K562 (cell line): ENCODE measurements at regions not wholly inside any gene's neighbourhood (a gene's known extent, or its start where the extent isn't known, plus 50 kb on each side); places are given as distances from the start of the nearest gene placed in this dataset.

Experiments
- ATAC-seq: fragments of 200-7000 bp; cut with Tn5 transposase; 3 replicates; pipeline ENCODE4 v1.9.1; 2020; ENCODE audit warnings: moderate library complexity
- BruUV-seq: library from RNA; stranded (reverse); fragments of 400-500 nt; replicated peaks from 2 replicates; lab custom pipeline; 2021; lab: Mats Ljungman, UMichigan
- CTCF ChIA-PET: fragments of 300-600 bp; formaldehyde crosslinking; extraction: SDS; loops from one replicate; lab custom pipeline; 2021; ENCODE audit warnings: low intra/inter-chr PET ratio; lab: Yijun Ruan, JAX
- POLR2A ChIA-PET: fragments of 300-600, 350-650 bp; sonication (Branson Sonifier 250); formaldehyde crosslinking; extraction: SDS; loops from one replicate; lab custom pipeline; 2021; ENCODE audit warnings: antibody characterized with exemption, inconsistent platforms; lab: Yijun Ruan, JAX
- DNase-seq, 4 experiments: peaks; one replicate each; pipeline versions ENCODE4 v3.0.0 to v3.0.0-alpha.2; 2011 to 2018; ENCODE audit warnings: low spot score in 3 of 4, mixed read lengths in 3 of 4; ENCODE audit errors: extremely low read depth in 1 of 4
- FAIRE-seq: peaks from 2 replicates; lab custom pipeline; 2011; peaks lifted over from hg19 to GRCh38; lab: Jason Lieb, UNC
- H2AFZ ChIP-seq: 2 replicates; pipeline ENCODE4 v1.6.0; 2011; ENCODE audit warnings: low read depth, low read length, control low read depth, inconsistent platforms
- H3K27ac ChIP-seq: fragments of 200-600 bp; 3 replicates; pipeline ENCODE4 v1.8.0; 2011; ENCODE audit warnings: low read depth, mild to moderate bottlenecking, control low read depth, inconsistent platforms, low read length, moderate library complexity, mixed read lengths; ENCODE audit errors: extremely low read depth
- H3K27me3 ChIP-seq, 2 experiments: fragments of 300-600 bp in 1 of 2; 2 replicates in 1 of 2; 3 replicates in 1 of 2; pipeline versions ENCODE4 v1.6.0 to v1.8.0; 2011; ENCODE audit warnings: inconsistent platforms in 2 of 2, low read length in 2 of 2, mild to moderate bottlenecking in 1 of 2, mixed read lengths in 1 of 2, moderate library complexity in 1 of 2; ENCODE audit not compliant: control insufficient read depth in 2 of 2, insufficient read depth in 2 of 2
- H3K36me3 ChIP-seq: fragments of 300-600 bp; 3 replicates; pipeline ENCODE4 v1.8.0; 2011; ENCODE audit warnings: mild to moderate bottlenecking, low read length, inconsistent platforms; ENCODE audit not compliant: control insufficient read depth, insufficient read depth
- H3K4me1 ChIP-seq, 2 experiments: fragments of 200-600 bp in 1 of 2; replicated peaks in 1 of 2; 2 replicates in 1 of 2; 3 replicates in 1 of 2; pipeline versions ENCODE4 v1.5.1 to v1.8.0; 2011; ENCODE audit warnings: inconsistent platforms in 2 of 2, low read length in 2 of 2, mild to moderate bottlenecking in 1 of 2, mixed read lengths in 1 of 2, moderate library complexity in 1 of 2; ENCODE audit not compliant: control insufficient read depth in 2 of 2, insufficient read depth in 2 of 2
- H3K4me2 ChIP-seq: 2 replicates; pipeline ENCODE4 v1.6.1; 2011; ENCODE audit warnings: low read length, control low read depth, inconsistent platforms, mixed read lengths; ENCODE audit not compliant: insufficient read depth
- H3K4me3 ChIP-seq: fragments of 200-600 bp; sonication (generic), shearing (Covaris generic); 2 replicates; pipeline ENCODE4 v1.5.1; 2016; ENCODE audit warnings: control low read depth, inconsistent platforms
- H3K79me2 ChIP-seq: fragments of 200-600 bp; 3 replicates; pipeline ENCODE4 v1.8.0; 2011; ENCODE audit warnings: low read length, inconsistent platforms; ENCODE audit not compliant: control insufficient read depth, insufficient read depth
- H3K9ac ChIP-seq, 2 experiments: 2 replicates each; pipeline versions ENCODE4 v1.6.0 to v1.6.1; 2011; ENCODE audit warnings: low read depth in 2 of 2, low read length in 2 of 2, control low read depth in 1 of 2, inconsistent platforms in 1 of 2, mild to moderate bottlenecking in 1 of 2, mixed read lengths in 1 of 2; ENCODE audit not compliant: insufficient read depth in 1 of 2
- H3K9me1 ChIP-seq: one replicate; pipeline ENCODE4 v1.6.0; 2011; ENCODE audit warnings: inconsistent platforms, mild to moderate bottlenecking, low read length, moderate library complexity; ENCODE audit not compliant: control insufficient read depth, insufficient read depth
- H3K9me3 ChIP-seq: replicated peaks from 2 replicates; pipeline ENCODE4 v1.5.1; 2011; ENCODE audit warnings: low read depth, low read length, inconsistent platforms; ENCODE audit not compliant: control insufficient read depth, insufficient read depth
- H4K20me1 ChIP-seq: replicated peaks from 2 replicates; pipeline ENCODE4 v1.6.1; 2011; ENCODE audit warnings: low read length, inconsistent platforms, mixed read lengths; ENCODE audit not compliant: control insufficient read depth, insufficient read depth
- CREBBP ChIP-seq: IDR thresholded peaks from one replicate; pipeline ENCODE4 v1.6.1; 2012; ENCODE audit warnings: low read depth, mild to moderate bottlenecking, control low read depth, inconsistent platforms, low read length
- MTA3 ChIP-seq: fragments of 450-650 bp; formaldehyde crosslinking; IDR thresholded peaks from 2 replicates; pipeline ENCODE4 v1.6.1; 2017; ENCODE audit warnings: mild to moderate bottlenecking, borderline replicate concordance
- PHF8 ChIP-seq: fragments of 200-600 bp; sonication (generic); IDR thresholded peaks from 2 replicates; pipeline ENCODE4 v1.6.1; 2012; ENCODE audit warnings: mixed run types, mild to moderate bottlenecking, inconsistent platforms, low read length, moderate library complexity, borderline replicate concordance
- SPI1 ChIP-seq: IDR thresholded peaks from 2 replicates; pipeline ENCODE4 v1.6.1; 2011; ENCODE audit warnings: low read depth, low read length, control low read depth, borderline replicate concordance
- STAT5A ChIP-seq: IDR thresholded peaks from 2 replicates; pipeline ENCODE4 v1.6.1; 2012; ENCODE audit warnings: low read length, inconsistent platforms, borderline replicate concordance
- TFE3 ChIP-seq: fragments of 450-650 bp; formaldehyde crosslinking; IDR thresholded peaks from 2 replicates; pipeline ENCODE4 v1.4.0; 2020; ENCODE audit warnings: mild to moderate bottlenecking, mixed read lengths
- ZNF280B ChIP-seq: fragments of 250-450 bp; sonication (Bioruptor Pico); IDR thresholded peaks from 2 replicates; pipeline ENCODE4 v1.5.1; 2021; ENCODE audit warnings: mild to moderate bottlenecking
- WGBS: fragments of 100-300 bp; shearing (Covaris generic); methylation state at CpG from one replicate; pipeline ENCODE4 v1.1.6; 2016; ENCODE audit warnings: low coverage, mixed read lengths; ENCODE audit not compliant: insufficient coverage; ENCODE audit errors: missing lambda C conversion rate; 5-methylcytosine and 5-hydroxymethylcytosine counted together
- in situ Hi-C: fragments of 300-500 bp; cut with MboI; formaldehyde crosslinking; loops from 4 replicates; pipeline ENCODE4 v1.15.0; 2018; ENCODE audit warnings: inconsistent platforms, mixed read lengths
- intact Hi-C: fragments of 100-400 bp; cut with micrococcal nuclease; formaldehyde crosslinking; loops from 2 replicates; pipeline ENCODE4 v1.14.2; 2022
- TF ChIP-seq, protein P1 (sequence below): sonication (generic); formaldehyde crosslinking; IDR thresholded peaks from 2 replicates; pipeline ENCODE4 v1.8.0; 2023; ENCODE audit warnings: missing genetic modification reagents, mild to moderate bottlenecking, borderline replicate concordance
- TF ChIP-seq, protein P2 (sequence below): fragments of 450-650 bp; formaldehyde crosslinking; IDR thresholded peaks from 2 replicates; pipeline ENCODE4 v1.4.0; 2022; ENCODE audit warnings: mild to moderate bottlenecking, moderate library complexity

GRCh38 chr6:21331235-21331634 is 262.3 kb upstream of the SOX4 start:
- H3K4me1 ChIP-seq, result no peaks in the 10 kb centered on the region
- no peak overlapping the region for H3K27ac ChIP-seq
- no peak for FAIRE-seq
- no peak for TF ChIP-seq STAT5A
- TF ChIP-seq CREBBP, result no peak
- TF ChIP-seq SPI1, result peak; percentile 30; the same call in 1 of the 2 replicates
- TF ChIP-seq PHF8, result no peak
- no peak for TF ChIP-seq TFE3
- TF ChIP-seq, protein P1, sequence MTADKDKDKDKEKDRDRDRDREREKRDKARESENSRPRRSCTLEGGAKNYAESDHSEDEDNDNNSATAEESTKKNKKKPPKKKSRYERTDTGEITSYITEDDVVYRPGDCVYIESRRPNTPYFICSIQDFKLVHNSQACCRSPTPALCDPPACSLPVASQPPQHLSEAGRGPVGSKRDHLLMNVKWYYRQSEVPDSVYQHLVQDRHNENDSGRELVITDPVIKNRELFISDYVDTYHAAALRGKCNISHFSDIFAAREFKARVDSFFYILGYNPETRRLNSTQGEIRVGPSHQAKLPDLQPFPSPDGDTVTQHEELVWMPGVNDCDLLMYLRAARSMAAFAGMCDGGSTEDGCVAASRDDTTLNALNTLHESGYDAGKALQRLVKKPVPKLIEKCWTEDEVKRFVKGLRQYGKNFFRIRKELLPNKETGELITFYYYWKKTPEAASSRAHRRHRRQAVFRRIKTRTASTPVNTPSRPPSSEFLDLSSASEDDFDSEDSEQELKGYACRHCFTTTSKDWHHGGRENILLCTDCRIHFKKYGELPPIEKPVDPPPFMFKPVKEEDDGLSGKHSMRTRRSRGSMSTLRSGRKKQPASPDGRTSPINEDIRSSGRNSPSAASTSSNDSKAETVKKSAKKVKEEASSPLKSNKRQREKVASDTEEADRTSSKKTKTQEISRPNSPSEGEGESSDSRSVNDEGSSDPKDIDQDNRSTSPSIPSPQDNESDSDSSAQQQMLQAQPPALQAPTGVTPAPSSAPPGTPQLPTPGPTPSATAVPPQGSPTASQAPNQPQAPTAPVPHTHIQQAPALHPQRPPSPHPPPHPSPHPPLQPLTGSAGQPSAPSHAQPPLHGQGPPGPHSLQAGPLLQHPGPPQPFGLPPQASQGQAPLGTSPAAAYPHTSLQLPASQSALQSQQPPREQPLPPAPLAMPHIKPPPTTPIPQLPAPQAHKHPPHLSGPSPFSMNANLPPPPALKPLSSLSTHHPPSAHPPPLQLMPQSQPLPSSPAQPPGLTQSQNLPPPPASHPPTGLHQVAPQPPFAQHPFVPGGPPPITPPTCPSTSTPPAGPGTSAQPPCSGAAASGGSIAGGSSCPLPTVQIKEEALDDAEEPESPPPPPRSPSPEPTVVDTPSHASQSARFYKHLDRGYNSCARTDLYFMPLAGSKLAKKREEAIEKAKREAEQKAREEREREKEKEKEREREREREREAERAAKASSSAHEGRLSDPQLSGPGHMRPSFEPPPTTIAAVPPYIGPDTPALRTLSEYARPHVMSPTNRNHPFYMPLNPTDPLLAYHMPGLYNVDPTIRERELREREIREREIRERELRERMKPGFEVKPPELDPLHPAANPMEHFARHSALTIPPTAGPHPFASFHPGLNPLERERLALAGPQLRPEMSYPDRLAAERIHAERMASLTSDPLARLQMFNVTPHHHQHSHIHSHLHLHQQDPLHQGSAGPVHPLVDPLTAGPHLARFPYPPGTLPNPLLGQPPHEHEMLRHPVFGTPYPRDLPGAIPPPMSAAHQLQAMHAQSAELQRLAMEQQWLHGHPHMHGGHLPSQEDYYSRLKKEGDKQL (CRISPR knock-in tag), result no peak
- TF ChIP-seq ZNF280B (CRISPR knock-in tag), result no peak
- no peak for TF ChIP-seq MTA3
- TF ChIP-seq, protein P2, sequence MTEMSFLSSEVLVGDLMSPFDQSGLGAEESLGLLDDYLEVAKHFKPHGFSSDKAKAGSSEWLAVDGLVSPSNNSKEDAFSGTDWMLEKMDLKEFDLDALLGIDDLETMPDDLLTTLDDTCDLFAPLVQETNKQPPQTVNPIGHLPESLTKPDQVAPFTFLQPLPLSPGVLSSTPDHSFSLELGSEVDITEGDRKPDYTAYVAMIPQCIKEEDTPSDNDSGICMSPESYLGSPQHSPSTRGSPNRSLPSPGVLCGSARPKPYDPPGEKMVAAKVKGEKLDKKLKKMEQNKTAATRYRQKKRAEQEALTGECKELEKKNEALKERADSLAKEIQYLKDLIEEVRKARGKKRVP (CRISPR knock-in tag), result no peak
- TF ChIP-seq, all 486 proteins: peak for 1
- no peak for ATAC-seq
- BruUV-seq, result no TSS peak
- intact Hi-C loops, result no loop called here
- ChIA-PET CTCF (no interaction called here), POLR2A (interaction anchor here (2.0 kb wide), 1 partner anchor 11 kb away, joined by 6 read pairs; no protein-coding TSS in a partner anchor)
- H3K4me3 ChIP-seq, result no peak overlapping the region
- no peaks in the 10 kb centered on the region for H3K9me1 ChIP-seq
- no peak overlapping the region for H2AFZ ChIP-seq
- no peak overlapping the region for H3K9ac ChIP-seq
- H3K27me3 ChIP-seq, result peaks cover 25 to 36% of the 10 kb centered on the region in 2 experiments
- H3K36me3 ChIP-seq, result no peaks in the 10 kb centered on the region
- no peaks in the 10 kb centered on the region for H4K20me1 ChIP-seq
- 2% methylated on average over 7 of the region's 7 CpGs for WGBS
- H3K79me2 ChIP-seq, result no peaks in the 10 kb centered on the region
- in situ Hi-C loops, result no loop called here
- H3K4me2 ChIP-seq, result no peak overlapping the region
- no peak for DNase-seq
- no peaks in the 10 kb centered on the region for H3K9me3 ChIP-seq
